ENCODE measurements at regions not wholly inside any gene's neighbourhood (a gene's known extent, or its start where the extent isn't known, plus 50 kb on each side); places are given as distances from the start of the nearest gene placed in this dataset.

- no peaks in the 10 kb centered on the region for H3K4me1 ChIP-seq
- peak overlapping the region; percentile 84 to 91 for H3K27ac ChIP-seq
- H3K9me3 ChIP-seq, result no peaks in the 10 kb centered on the region
- no peaks in the 10 kb centered on the region for H3K36me3 ChIP-seq
- TF ChIP-seq CTCF (IDR thresholded peaks at IDR 0.05) (no peak), POLR2AphosphoS5 (IDR thresholded peaks at IDR 0.05) (no peak), POLR2A (IDR thresholded peaks at IDR 0.05) (no peak)
- intact Hi-C loops (cut with DNase I; ENCODE audit: low total_unique reads), result no loop called here
- peak overlapping the region in 1 of 3 donors; percentile 52 for H3K4me3 ChIP-seq
- no peaks in the 10 kb centered on the region for H3K27me3 ChIP-seq
- DNase-seq (ENCODE audit: low spot score in 2 of 2), result no peak
These were observed 197.2 kb downstream of the TFAP2C start for GRCh38 chr20:56826306-56826704.

GRCh38 chr20:56826705-56827665 lies 197.9 kb downstream of the TFAP2C start:
- no peaks in the 10 kb centered on the region for H3K4me1 ChIP-seq
- no peaks in the 10 kb centered on the region for H3K27me3 ChIP-seq
- no peaks in the 10 kb centered on the region for H3K9me3 ChIP-seq
- no peaks in the 10 kb centered on the region for H3K36me3 ChIP-seq
- H3K27ac ChIP-seq, result peak overlapping the region; percentile 84 to 91
- TF ChIP-seq CTCF (IDR thresholded peaks at IDR 0.05) (no peak), POLR2AphosphoS5 (IDR thresholded peaks at IDR 0.05) (peak; percentile 9 to 62 (median 40)), POLR2A (IDR thresholded peaks at IDR 0.05) (no peak)
- DNase-seq (ENCODE audit: low spot score in 2 of 2), result peak in 1 of 2 donors; percentile 53
- H3K4me3 ChIP-seq, result peak overlapping the region in 1 of 3 donors; percentile 52
- intact Hi-C loops (cut with DNase I; ENCODE audit: low total_unique reads), result no loop called here

- no peaks in the 10 kb centered on the region for H3K9me3 ChIP-seq
- no peaks in the 10 kb centered on the region for H3K36me3 ChIP-seq
- H3K4me3 ChIP-seq, result peak overlapping the region in 1 of 3 donors; percentile 52
- TF ChIP-seq POLR2AphosphoS5 (IDR thresholded peaks at IDR 0.05), result no peak
- TF ChIP-seq POLR2A (IDR thresholded peaks at IDR 0.05), result no peak
- no peak for TF ChIP-seq CTCF (IDR thresholded peaks at IDR 0.05)
- peak overlapping the region; percentile 84 to 91 for H3K27ac ChIP-seq
- DNase-seq (ENCODE audit: low spot score in 2 of 2), result no peak
- no peaks in the 10 kb centered on the region for H3K4me1 ChIP-seq
- H3K27me3 ChIP-seq, result no peaks in the 10 kb centered on the region
- intact Hi-C loops (cut with DNase I; ENCODE audit: low total_unique reads), result no loop called here
These were observed 198.7 kb downstream of the TFAP2C start for GRCh38 chr20:56827763-56828162.

DNA sequence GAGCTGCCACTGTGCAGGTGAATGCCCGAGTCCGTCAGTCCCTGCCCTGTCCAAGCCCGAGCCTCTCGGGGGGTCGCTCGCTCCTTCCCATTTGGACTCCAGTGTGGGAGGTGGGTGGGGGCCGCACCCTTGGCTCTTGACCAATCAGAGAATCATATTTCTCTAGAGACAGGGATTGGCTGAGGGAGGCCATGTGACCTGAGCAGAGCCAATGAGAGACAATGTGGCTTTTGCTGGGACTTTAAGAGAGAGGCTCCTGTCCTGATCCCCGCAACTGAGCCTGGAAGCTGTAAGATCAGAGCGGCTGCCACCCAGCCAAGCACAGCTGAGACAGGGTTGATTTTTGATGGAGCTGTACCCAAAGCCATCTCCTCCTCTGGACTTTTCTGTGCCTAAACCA lies 199.3 kb downstream of the TFAP2C start:
- H3K27me3 ChIP-seq, result no peaks in the 10 kb centered on the region
- no peaks in the 10 kb centered on the region for H3K9me3 ChIP-seq
- no peak for TF ChIP-seq CTCF (IDR thresholded peaks at IDR 0.05)
- no peak for TF ChIP-seq POLR2A (IDR thresholded peaks at IDR 0.05)
- TF ChIP-seq POLR2AphosphoS5 (IDR thresholded peaks at IDR 0.05), result no peak
- intact Hi-C loops (cut with DNase I; ENCODE audit: low total_unique reads), result no loop called here
- no peaks in the 10 kb centered on the region for H3K36me3 ChIP-seq
- H3K4me1 ChIP-seq, result no peaks in the 10 kb centered on the region
- H3K27ac ChIP-seq, result peak overlapping the region; percentile 84 to 91
- no peak overlapping the region for H3K4me3 ChIP-seq
- no peak for DNase-seq (ENCODE audit: low spot score in 2 of 2)

DNA sequence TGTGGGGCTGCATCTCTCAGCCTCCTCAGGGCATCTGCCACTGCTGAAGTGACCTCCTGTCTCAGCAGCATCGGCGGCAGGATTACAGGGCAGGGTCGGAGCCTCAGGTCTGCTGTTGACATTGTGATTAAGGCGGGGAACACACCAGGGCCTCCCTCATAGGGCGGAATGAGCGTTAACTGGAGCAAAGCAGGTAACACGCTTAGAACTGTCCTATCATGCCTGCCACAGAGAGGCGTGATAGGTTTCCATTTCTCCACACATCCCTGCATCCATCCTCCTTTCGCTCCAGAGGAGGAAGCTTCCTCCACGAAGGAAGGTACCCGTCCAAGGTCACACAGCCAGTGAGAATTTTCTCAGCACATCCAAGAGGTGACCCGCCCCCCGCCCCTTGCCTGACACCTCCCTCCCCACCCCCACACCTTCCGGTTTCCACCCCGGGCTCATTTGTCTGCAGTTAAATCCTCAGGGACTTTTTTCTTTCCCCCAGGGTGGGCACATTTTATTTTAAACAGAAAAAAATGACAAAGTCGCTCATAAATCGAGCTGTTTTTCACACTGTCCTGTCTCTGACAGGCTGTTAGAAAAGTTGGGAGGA lies 200.8 kb downstream of the TFAP2C start:
- intact Hi-C loops (cut with DNase I; ENCODE audit: low total_unique reads), result no loop called here
- Histone ChIP-seq H3K27me3 (no peaks in the 10 kb centered on the region), H3K4me3 (no peak overlapping the region), H3K4me1 (no peaks in the 10 kb centered on the region), H3K9me3 (no peaks in the 10 kb centered on the region), H3K36me3 (no peaks in the 10 kb centered on the region), H3K27ac (no peak overlapping the region)
- DNase-seq (ENCODE audit: low spot score in 2 of 2), result no peak
- TF ChIP-seq POLR2AphosphoS5 (IDR thresholded peaks at IDR 0.05) (no peak), CTCF (IDR thresholded peaks at IDR 0.05) (no peak), POLR2A (IDR thresholded peaks at IDR 0.05) (no peak)
